ENCODE measurements at regions not wholly inside any gene's neighbourhood (a gene's known extent, or its start where the extent isn't known, plus 50 kb on each side); places are given as distances from the start of the nearest gene placed in this dataset.
"Not testable (repeated sequence)": the region's sequence is repeated elsewhere in the genome, so short reads cannot be mapped to it uniquely, and the experiment has no call there.

GRCh38 chr12:34228046-34228445 lies 205.8 kb downstream of the ALG10 start:
- not testable (repeated sequence) for DNase-seq

GRCh38 chr12:34229033-34229432 lies 206.7 kb downstream of the ALG10 start:
- DNase-seq: not testable (repeated sequence)

GRCh38 chr12:34233618-34234017 lies 211.3 kb downstream of the ALG10 start:
- DNase-seq: no peak

- no peak for DNase-seq
These were observed 213.8 kb downstream of the ALG10 start for GRCh38 chr12:34236073-34236472.

GRCh38 chr12:34244608-34245007 lies 222.3 kb downstream of the ALG10 start:
- no peak for DNase-seq

GRCh38 chr12:34249271-34249670 lies 227.0 kb downstream of the ALG10 start:
- no peak for DNase-seq

GRCh38 chr12:34251879-34252278 lies 229.6 kb downstream of the ALG10 start:
- DNase-seq: not testable (repeated sequence)

GRCh38 chr12:34253674-34254073 lies 231.4 kb downstream of the ALG10 start:
- DNase-seq: no peak

GRCh38 chr12:34257093-34257492 lies 234.8 kb downstream of the ALG10 start:
- no peak for DNase-seq

- not testable (repeated sequence) for DNase-seq
These were observed 239.8 kb downstream of the ALG10 start for GRCh38 chr12:34262140-34262539.

GRCh38 chr12:34264110-34264509 lies 241.8 kb downstream of the ALG10 start:
- DNase-seq: no peak

- not testable (repeated sequence) for DNase-seq
These were observed 251.4 kb downstream of the ALG10 start for GRCh38 chr12:34273703-34274102.

GRCh38 chr12:34275129-34275528 lies 252.8 kb downstream of the ALG10 start:
- DNase-seq: no peak

GRCh38 chr12:34286483-34286882 lies 264.2 kb downstream of the ALG10 start:
- no peak for DNase-seq

GRCh38 chr12:34286934-34287333 lies 264.6 kb downstream of the ALG10 start:
- DNase-seq: no peak

GRCh38 chr12:34287437-34287836 lies 265.1 kb downstream of the ALG10 start:
- no peak for DNase-seq

- DNase-seq: no peak
These were observed 266.0 kb downstream of the ALG10 start for GRCh38 chr12:34287986-34288962.

GRCh38 chr12:34288963-34289345 lies 266.7 kb downstream of the ALG10 start:
- DNase-seq: no peak

GRCh38 chr12:34289431-34290380 lies 267.4 kb downstream of the ALG10 start:
- DNase-seq: no peak

- no peak for DNase-seq
These were observed 268.2 kb downstream of the ALG10 start for GRCh38 chr12:34290381-34290995.

- no peak for DNase-seq
These were observed 268.7 kb downstream of the ALG10 start for GRCh38 chr12:34291001-34291400.

- no peak for DNase-seq
These were observed 269.2 kb downstream of the ALG10 start for GRCh38 chr12:34291426-34291901.

All from CD4-positive, alpha-beta T cell treated with Interleukin-10 for 1 hour (primary cell).